ENCODE measurements at regions not wholly inside any gene's neighbourhood (a gene's known extent, or its start where the extent isn't known, plus 50 kb on each side); places are given as distances from the start of the nearest gene placed in this dataset.

GRCh38 chr5:174210596-174211276 is 165.2 kb downstream of the NSG2 start (continued):
- TF ChIP-seq ZNF592 (IDR thresholded peaks at IDR 0.05) (no peak), CREB1 (IDR thresholded peaks at IDR 0.05; ENCODE audit: low read depth) (no peak), SP1 (IDR thresholded peaks at IDR 0.05; ENCODE audit: low read depth, low read length) (no peak), ESRRA (IDR thresholded peaks at IDR 0.05; ENCODE audit: low read length) (no peak)

- BruUV-seq (replicated peaks), result no TSS peak
- no peak overlapping the region for H3K4me2 ChIP-seq (ENCODE audit: control insufficient read depth, insufficient read depth)
- ChIA-PET RAD21 (ENCODE audit: unreplicated experiment) (no interaction called here), POLR2A (no interaction called here), CTCF (no interaction called here), SMC1A (ENCODE audit: uncharacterized antibody, unreplicated experiment) (no interaction called here)
- DNase-seq (ENCODE audit: low read depth, low spot score) (no peak), ATAC-seq (no peak), FAIRE-seq (no peak)
- intact Hi-C loops (cut with micrococcal nuclease; ENCODE audit: unreplicated experiment) (no loop called here), in situ Hi-C loops (cut with MboI) (no loop called here)
- no peaks in the 10 kb centered on the region for H4K20me1 ChIP-seq (ENCODE audit: control insufficient read depth, insufficient read depth)
- no peaks in the 10 kb centered on the region for H3K79me2 ChIP-seq (ENCODE audit: control insufficient read depth, insufficient read depth, low read length)
- H2AFZ ChIP-seq (ENCODE audit: control insufficient read depth, low read depth, low read length), result no peak overlapping the region
- peaks cover 0 to 5% of the 10 kb centered on the region in 2 experiments for H3K27me3 ChIP-seq (replicated peaks in 1 of 2; ENCODE audit: control insufficient read depth in 2 of 2, insufficient read depth in 2 of 2, low read length in 1 of 2)
- no peaks in the 10 kb centered on the region for H3K9me3 ChIP-seq (replicated peaks; ENCODE audit: control insufficient read depth, insufficient read depth, low read length)
- no peaks in the 10 kb centered on the region for H3K36me3 ChIP-seq (ENCODE audit: control insufficient read depth in 2 of 2, insufficient read depth in 2 of 2, low read length in 1 of 2)
- H3K27ac ChIP-seq (ENCODE audit: control insufficient read depth, insufficient read depth), result no peak overlapping the region
- no peaks in the 10 kb centered on the region for H3K4me1 ChIP-seq (ENCODE audit: control insufficient read depth, insufficient read depth, low read length)
- H3K9ac ChIP-seq (ENCODE audit: control insufficient read depth, insufficient read depth, low read length), result no peak overlapping the region
- 8% methylated on average over 4 of the region's 4 CpGs for WGBS (ENCODE audit: insufficient coverage, insufficient replicate concordance, low lambda C conversion rate, missing lambda C conversion rate)
- no peak overlapping the region for H3K4me3 ChIP-seq
- TF ChIP-seq TCF7 (IDR thresholded peaks at IDR 0.05; ENCODE audit: borderline replicate concordance) (no peak), MYB (IDR thresholded peaks at IDR 0.05; ENCODE audit: borderline replicate concordance, low read depth, low read length) (no peak), CHD2 (IDR thresholded peaks at IDR 0.05; ENCODE audit: borderline replicate concordance, low read depth, low read length) (no peak), IRF5 (IDR thresholded peaks at IDR 0.05; ENCODE audit: borderline replicate concordance) (no peak), SPI1 (IDR thresholded peaks at IDR 0.05; ENCODE audit: borderline replicate concordance, insufficient read depth, low read depth, low read length) (no peak), ETV6 (conservative IDR thresholded peaks at IDR 0.05 in 1 of 2, IDR thresholded peaks at IDR 0.05 in 1 of 2; ENCODE audit: borderline replicate concordance in 1 of 2, low read depth in 1 of 2) (no peak), NFXL1 (IDR thresholded peaks at IDR 0.05; ENCODE audit: borderline replicate concordance) (no peak), RAD21 (IDR thresholded peaks at IDR 0.05; ENCODE audit: insufficient read depth, low read depth, low read length) (no peak), SP1 (IDR thresholded peaks at IDR 0.05; ENCODE audit: low read depth, low read length) (no peak), FOXK2 (IDR thresholded peaks at IDR 0.05) (no peak), YBX1 (IDR thresholded peaks at IDR 0.05) (no peak), WRNIP1 (IDR thresholded peaks at IDR 0.05; ENCODE audit: borderline replicate concordance, low read depth, low read length) (no peak), HCFC1 (IDR thresholded peaks at IDR 0.05; ENCODE audit: low read length) (no peak)
Observed at GRCh38 chr5:174211277-174211626, 165.7 kb downstream of the NSG2 start.

Data from GM12878 (cell line).